OCI-M1 (cell line): ENCODE measurements at regions not wholly inside any gene's neighbourhood (a gene's known extent, or its start where the extent isn't known, plus 50 kb on each side); places are given as distances from the start of the nearest gene placed in this dataset.
"Not testable (repeated sequence)": the region's sequence is repeated elsewhere in the genome, so short reads cannot be mapped to it uniquely, and the experiment has no call there.

Experiments used
- DNase-seq: peaks from one replicate; lab custom pipeline; 2025; lab: John Stamatoyannopoulos, UW

- peak; percentile 62 for DNase-seq
These were observed 57.0 kb upstream of the MSN start for GRCh38 chrX:65610481-65610880.

GRCh38 chrX:65610040-65610439 lies 57.4 kb upstream of the MSN start:
- peak; percentile 87 for DNase-seq

- no peak for DNase-seq
These were observed 58.2 kb upstream of the MSN start for GRCh38 chrX:65609237-65609636.

- no peak for DNase-seq
These were observed 59.4 kb upstream of the MSN start for GRCh38 chrX:65608026-65608425.

- DNase-seq: peak; percentile 58
These were observed 60.2 kb upstream of the MSN start for GRCh38 chrX:65607070-65607742.

GRCh38 chrX:65602221-65602560 lies 65.3 kb upstream of the MSN start:
- no peak for DNase-seq

GRCh38 chrX:65601530-65602220 lies 65.8 kb upstream of the MSN start:
- DNase-seq: peak; percentile 41

GRCh38 chrX:65601126-65601525 lies 66.3 kb upstream of the MSN start:
- no peak for DNase-seq

- DNase-seq: no peak
These were observed 65.5 kb upstream of the LAS1L start for GRCh38 chrX:65600106-65600505.

- no peak for DNase-seq
These were observed 64.1 kb upstream of the LAS1L start for GRCh38 chrX:65598559-65599147.

- DNase-seq: peak; percentile 17
These were observed 61.9 kb upstream of the LAS1L start for GRCh38 chrX:65596270-65597034.

GRCh38 chrX:65595460-65595876 lies 60.9 kb upstream of the LAS1L start:
- DNase-seq: peak; percentile 98

- DNase-seq: no peak
These were observed 56.6 kb upstream of the LAS1L start for GRCh38 chrX:65591206-65591605.

- DNase-seq: no peak
These were observed 54.7 kb upstream of the LAS1L start for GRCh38 chrX:65589304-65589703.

- no peak for DNase-seq
These were observed 54.2 kb upstream of the LAS1L start for GRCh38 chrX:65588795-65589194.

- peak; percentile 83 for DNase-seq
These were observed 53.3 kb upstream of the LAS1L start for GRCh38 chrX:65587616-65588526.

- no peak for DNase-seq
These were observed 51.9 kb upstream of the LAS1L start for GRCh38 chrX:65586491-65586890.

- not testable (repeated sequence) for DNase-seq
These were observed 50.6 kb upstream of the LAS1L start for GRCh38 chrX:65585226-65585625.
